Superior temporal gyrus (tissue), 1 donor: ENCODE measurements at regions not wholly inside any gene's neighbourhood (a gene's known extent, or its start where the extent isn't known, plus 50 kb on each side); places are given as distances from the start of the nearest gene placed in this dataset.
"Not testable (repeated sequence)": the region's sequence is repeated elsewhere in the genome, so short reads cannot be mapped to it uniquely, and the experiment has no call there.

Experiments used
- DNase-seq: peaks from one replicate; pipeline ENCODE4 v3.0.0-alpha.2; 2016; ENCODE audit errors: extremely low spot score

- DNase-seq: no peak
Measured at GRCh38 chr6:11890849-11891248, 112.2 kb upstream of the ADTRP start.

- no peak for DNase-seq
Measured at GRCh38 chr6:11890209-11890608, 111.6 kb upstream of the ADTRP start.

GRCh38 chr6:11889572-11889971 is 111.0 kb upstream of the ADTRP start:
- DNase-seq: no peak

GRCh38 chr6:11888727-11889126 is 110.1 kb upstream of the ADTRP start:
- no peak for DNase-seq

GRCh38 chr6:11885159-11885558 is 106.6 kb upstream of the ADTRP start:
- DNase-seq: no peak

GRCh38 chr6:11883471-11883870 is 104.9 kb upstream of the ADTRP start:
- not testable (repeated sequence) for DNase-seq

- DNase-seq: not testable (repeated sequence)
Measured at GRCh38 chr6:11880156-11880555, 101.6 kb upstream of the ADTRP start.

- no peak for DNase-seq
Measured at GRCh38 chr6:11878735-11879134, 100.1 kb upstream of the ADTRP start.

- DNase-seq: no peak
Measured at GRCh38 chr6:11878029-11878428, 99.4 kb upstream of the ADTRP start.

- no peak for DNase-seq
Measured at GRCh38 chr6:11876934-11877433, 98.4 kb upstream of the ADTRP start.

GRCh38 chr6:11875325-11876109 is 96.9 kb upstream of the ADTRP start:
- no peak for DNase-seq

GRCh38 chr6:11869672-11870340 is 91.2 kb upstream of the ADTRP start:
- DNase-seq: no peak

- DNase-seq: no peak
Measured at GRCh38 chr6:11868392-11868791, 89.8 kb upstream of the ADTRP start.

- DNase-seq: no peak
Measured at GRCh38 chr6:11865680-11866300, 87.2 kb upstream of the ADTRP start.

- DNase-seq: no peak
Measured at GRCh38 chr6:11858439-11858838, 79.8 kb upstream of the ADTRP start.

GRCh38 chr6:11855743-11856142 is 77.1 kb upstream of the ADTRP start:
- no peak for DNase-seq

GRCh38 chr6:11854408-11855165 is 76.0 kb upstream of the ADTRP start:
- DNase-seq: no peak

- DNase-seq: no peak
Measured at GRCh38 chr6:11853678-11854407, 75.2 kb upstream of the ADTRP start.

- DNase-seq: no peak
Measured at GRCh38 chr6:11852061-11852651, 73.6 kb upstream of the ADTRP start.

- no peak for DNase-seq
Measured at GRCh38 chr6:11851387-11851786, 72.8 kb upstream of the ADTRP start.
